Globus pallidus (tissue), 1 donor: ENCODE measurements at regions not wholly inside any gene's neighbourhood (a gene's known extent, or its start where the extent isn't known, plus 50 kb on each side); places are given as distances from the start of the nearest gene placed in this dataset.
"Not testable (repeated sequence)": the region's sequence is repeated elsewhere in the genome, so short reads cannot be mapped to it uniquely, and the experiment has no call there.

ENCODE experiments used
- DNase-seq: peaks from one replicate; pipeline ENCODE4 v3.0.0-alpha.2; 2015; ENCODE audit warnings: low spot score

- no peak for DNase-seq
Measured at GRCh38 chr1:224535641-224536040, 80.5 kb upstream of the CNIH3 start.

GRCh38 chr1:224539971-224540370 is 76.1 kb upstream of the CNIH3 start:
- DNase-seq, result no peak

GRCh38 chr1:224540535-224540934 is 75.6 kb upstream of the CNIH3 start:
- no peak for DNase-seq

- peak; percentile 16 for DNase-seq
Measured at GRCh38 chr1:224541072-224541790, 74.9 kb upstream of the CNIH3 start.

- no peak for DNase-seq
Measured at GRCh38 chr1:224541901-224542630, 74.1 kb upstream of the CNIH3 start.

- no peak for DNase-seq
Measured at GRCh38 chr1:224542783-224543440, 73.2 kb upstream of the CNIH3 start.

GRCh38 chr1:224543453-224543852 is 72.7 kb upstream of the CNIH3 start:
- DNase-seq, result no peak

- DNase-seq, result no peak
Measured at GRCh38 chr1:224544346-224545110, 71.6 kb upstream of the CNIH3 start.

- DNase-seq, result no peak
Measured at GRCh38 chr1:224545571-224545970, 70.5 kb upstream of the CNIH3 start.

GRCh38 chr1:224548676-224549075 is 67.4 kb upstream of the CNIH3 start:
- no peak for DNase-seq

- DNase-seq, result not testable (repeated sequence)
Measured at GRCh38 chr1:224551189-224551588, 64.9 kb upstream of the CNIH3 start.

GRCh38 chr1:224554056-224554455 is 62.1 kb upstream of the CNIH3 start:
- no peak for DNase-seq

GRCh38 chr1:224554620-224555259 is 61.4 kb upstream of the CNIH3 start:
- no peak for DNase-seq

- no peak for DNase-seq
Measured at GRCh38 chr1:224558904-224559303, 57.2 kb upstream of the CNIH3 start.

- no peak for DNase-seq
Measured at GRCh38 chr1:224559981-224560728, 56.0 kb upstream of the CNIH3 start.

- DNase-seq, result not testable (repeated sequence)
Measured at GRCh38 chr1:224562881-224563280, 53.2 kb upstream of the CNIH3 start.

- DNase-seq, result no peak
Measured at GRCh38 chr1:224563666-224564065, 52.5 kb upstream of the CNIH3 start.

GRCh38 chr1:224564454-224565084 is 51.5 kb upstream of the CNIH3 start:
- DNase-seq, result no peak

GRCh38 chr1:224565186-224565585 is 50.9 kb upstream of the CNIH3 start:
- DNase-seq, result no peak

GRCh38 chr1:224565611-224566406 is 50.3 kb upstream of the CNIH3 start:
- no peak for DNase-seq
